NCI-H748 treated with DMSO at 0.1 percent for 48 hours (cell line): ENCODE measurements at regions not wholly inside any gene's neighbourhood (a gene's known extent, or its start where the extent isn't known, plus 50 kb on each side); places are given as distances from the start of the nearest gene placed in this dataset.

ENCODE experiments used
- DNase-seq: peaks from one replicate; lab custom pipeline; 2025; lab: John Stamatoyannopoulos, UW

DNA sequence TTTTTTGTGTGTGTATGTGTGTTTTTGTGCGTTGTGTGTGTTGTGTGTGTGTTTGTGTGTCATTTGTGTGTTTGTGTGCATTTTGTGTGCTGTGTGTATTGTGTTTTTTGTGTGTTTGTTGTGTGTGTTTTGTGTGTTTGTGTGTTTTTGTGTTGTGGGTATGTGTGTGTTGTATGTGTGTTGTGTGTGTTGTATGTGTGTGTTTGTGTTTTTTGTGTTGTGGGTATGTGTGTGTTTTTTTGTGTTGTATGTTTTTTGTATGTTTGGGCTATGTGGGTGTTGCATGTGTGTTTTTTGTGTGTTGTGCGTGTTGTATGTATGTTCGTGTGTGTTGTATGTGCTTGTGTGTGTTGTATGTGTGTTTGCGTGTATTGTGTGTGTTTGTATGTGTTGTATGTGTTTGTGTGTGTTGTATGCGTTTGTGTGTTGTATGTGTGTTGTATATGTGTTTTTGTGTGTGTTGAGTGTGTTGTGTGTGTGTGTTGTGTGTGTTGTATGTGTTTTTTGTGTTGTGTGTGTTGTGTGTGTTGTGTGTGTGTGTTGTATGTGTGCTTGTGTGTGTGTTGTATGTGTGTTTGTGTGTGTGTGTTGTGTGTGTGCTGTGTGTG is 275.3 kb downstream of the HRH4 start:
- DNase-seq, result no peak

DNA sequence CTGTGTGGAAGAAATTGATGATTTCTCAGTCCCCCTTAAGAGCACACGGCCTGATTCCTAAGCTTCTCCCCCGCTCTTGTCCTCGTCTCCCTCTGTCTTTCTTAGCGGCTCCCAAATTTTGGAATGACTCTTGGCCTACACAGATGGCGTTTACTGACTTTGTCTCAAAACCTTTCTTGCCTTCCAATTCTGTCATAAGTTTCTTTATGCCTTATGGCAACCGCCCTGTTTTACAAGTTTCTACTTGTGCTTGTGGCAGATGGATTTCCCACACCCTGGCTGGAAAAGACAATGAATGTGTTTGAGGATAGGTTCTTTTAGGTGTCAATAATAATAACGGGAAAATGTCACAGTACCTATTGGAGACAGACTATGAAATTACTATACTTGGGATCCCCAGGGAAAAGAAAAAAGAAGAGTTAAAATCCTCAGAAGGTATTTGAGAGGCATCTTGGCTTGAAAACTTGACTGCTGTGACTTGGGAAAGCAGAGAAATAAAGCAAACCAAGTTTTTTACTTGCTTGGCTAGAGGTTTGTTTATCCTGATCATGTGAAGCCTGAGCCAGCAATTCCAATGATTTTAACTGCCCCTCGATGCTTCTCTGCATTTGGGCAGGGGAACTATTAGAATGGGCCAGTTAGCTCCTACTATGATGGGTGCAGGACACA is 276.4 kb downstream of the HRH4 start:
- no peak for DNase-seq

DNA sequence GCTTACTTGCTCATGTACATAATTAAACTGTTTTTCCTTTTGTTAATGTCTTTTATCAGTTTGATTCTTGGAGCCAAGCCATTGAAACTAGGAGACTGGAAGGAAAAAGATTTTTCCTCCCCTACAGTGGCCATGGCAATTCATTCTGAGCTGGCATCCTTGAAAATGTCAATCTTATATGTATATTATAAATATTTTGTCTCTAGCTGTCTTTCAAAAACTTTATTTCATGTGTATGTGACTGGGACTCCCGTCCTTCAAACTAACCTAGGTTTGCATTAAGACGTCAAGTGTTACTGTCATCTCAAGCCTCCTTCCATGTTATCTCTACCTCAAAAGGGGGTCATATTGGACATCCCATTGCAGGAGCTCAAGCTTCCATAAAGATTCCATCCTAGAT is 280.4 kb downstream of the HRH4 start:
- no peak for DNase-seq

DNA sequence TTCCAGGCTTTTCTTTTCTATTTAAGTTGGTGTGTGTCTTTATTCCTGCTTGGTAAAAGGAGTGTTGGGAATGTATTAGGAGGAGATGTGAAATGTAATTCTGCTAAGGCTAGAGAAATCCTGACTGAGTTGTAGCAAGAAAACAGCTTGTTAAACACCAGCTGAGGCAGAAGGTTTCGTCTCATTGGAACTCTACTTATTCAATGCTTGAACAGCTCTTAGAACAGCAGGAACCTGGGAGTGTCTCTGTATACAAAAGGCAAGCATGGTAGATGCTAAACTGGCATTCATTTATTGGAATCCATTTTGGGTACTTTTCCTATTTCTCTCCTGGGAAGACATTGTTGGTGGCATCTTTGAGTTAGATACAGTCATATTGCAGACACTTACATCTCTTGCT is 280.9 kb downstream of the HRH4 start:
- DNase-seq, result no peak

DNA sequence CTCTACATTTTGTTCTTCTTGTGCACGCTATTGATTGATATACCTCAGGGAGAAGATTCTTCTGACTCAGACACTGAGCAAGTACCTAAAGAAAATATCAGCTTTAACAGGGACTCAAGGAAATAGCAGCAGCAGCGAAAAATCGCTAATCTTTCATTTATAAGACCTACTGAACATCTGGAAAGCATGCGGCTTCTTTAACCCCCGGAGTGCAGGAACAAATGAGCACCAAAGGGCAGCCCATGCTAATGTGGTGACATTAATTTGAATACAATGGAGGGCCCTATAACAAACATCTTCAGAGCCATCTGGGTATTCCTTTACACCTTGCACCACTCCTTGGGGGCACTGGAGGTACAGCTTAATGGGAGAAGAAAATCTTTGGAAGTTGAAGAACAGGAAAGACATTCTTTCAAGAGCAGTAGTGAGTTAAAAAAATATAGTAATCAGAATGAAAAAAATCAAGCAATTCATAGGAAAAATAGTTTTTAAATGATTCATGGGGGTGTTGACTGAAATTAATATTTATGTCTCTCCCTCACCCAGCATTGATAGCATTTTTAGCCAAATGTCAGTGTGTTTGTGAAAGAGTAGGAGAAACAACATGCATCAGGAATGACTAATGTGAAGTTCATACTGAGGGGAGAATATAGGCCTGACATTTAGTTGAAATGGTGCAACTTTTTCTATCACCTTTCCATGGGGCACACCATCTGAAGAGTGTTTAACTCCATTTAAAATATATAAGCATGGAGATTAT is 281.7 kb downstream of the HRH4 start:
- no peak for DNase-seq

DNA sequence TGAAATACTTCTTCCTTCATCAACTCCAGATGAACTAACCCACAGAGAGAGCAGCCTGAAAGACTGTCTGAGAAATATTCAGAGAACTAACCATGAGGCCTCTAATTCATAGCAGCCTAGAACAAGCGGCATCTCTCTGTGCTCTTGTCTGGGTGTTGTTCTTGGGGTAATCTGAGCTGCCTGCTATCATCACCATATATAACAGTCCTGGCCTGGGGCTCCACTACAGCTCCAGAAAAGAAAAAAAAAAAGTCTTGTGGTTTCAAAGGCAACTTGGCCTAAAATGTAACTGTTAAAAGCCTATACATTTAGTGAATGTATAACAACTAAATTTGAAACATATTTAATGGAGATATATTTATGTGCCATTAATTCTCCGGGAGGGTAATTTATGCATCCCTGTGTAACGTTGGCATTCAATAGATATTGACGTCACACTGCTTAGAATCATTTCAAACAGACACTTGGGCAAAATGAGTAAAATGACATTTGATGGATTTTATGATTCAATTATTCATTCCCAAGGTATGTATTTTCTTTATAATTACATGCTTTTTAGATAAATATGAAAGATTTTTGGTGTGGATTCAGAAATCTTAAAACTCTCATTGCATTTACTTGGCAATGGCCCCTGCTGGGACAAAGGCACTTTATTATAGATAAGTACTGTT is 294.3 kb downstream of the HRH4 start:
- DNase-seq, result no peak

DNA sequence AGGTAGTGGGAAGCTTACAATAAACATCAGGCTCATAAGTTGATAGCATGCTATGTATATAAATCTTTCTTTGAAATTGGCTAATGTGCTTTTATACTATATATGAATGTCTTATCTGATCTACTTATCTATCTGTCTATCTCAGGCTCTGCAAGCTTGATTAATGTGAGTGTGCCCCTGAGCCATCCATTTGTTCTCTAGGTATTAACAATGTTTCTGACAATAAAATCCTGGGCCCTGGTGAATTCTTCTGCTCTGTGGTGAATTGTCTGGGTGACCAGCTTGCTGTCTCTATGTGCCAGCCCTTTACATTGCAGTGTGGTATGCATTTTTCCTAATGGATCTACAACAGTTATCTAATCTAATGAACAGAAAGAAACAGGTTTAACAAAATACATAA is 295.9 kb downstream of the HRH4 start:
- no peak for DNase-seq

DNA sequence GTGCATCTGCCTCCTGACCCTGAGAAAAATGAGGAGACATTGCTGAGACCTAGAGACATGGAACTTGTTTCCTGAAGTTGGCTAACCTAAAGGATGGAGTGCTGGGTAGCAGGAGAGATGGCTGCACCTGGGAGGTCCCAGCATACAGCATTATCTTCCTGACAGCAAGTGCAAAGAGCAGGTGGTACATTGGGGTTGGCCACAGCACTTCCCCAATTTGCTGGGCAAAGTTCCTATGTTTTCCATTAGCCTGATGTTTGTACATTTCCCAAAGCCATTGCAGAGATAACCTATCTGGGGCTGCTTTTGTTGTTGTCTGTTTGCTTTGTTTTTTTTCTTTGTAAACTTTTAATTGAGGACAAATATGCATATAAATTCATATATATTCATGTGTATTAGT is 296.7 kb downstream of the HRH4 start:
- DNase-seq, result no peak

DNA sequence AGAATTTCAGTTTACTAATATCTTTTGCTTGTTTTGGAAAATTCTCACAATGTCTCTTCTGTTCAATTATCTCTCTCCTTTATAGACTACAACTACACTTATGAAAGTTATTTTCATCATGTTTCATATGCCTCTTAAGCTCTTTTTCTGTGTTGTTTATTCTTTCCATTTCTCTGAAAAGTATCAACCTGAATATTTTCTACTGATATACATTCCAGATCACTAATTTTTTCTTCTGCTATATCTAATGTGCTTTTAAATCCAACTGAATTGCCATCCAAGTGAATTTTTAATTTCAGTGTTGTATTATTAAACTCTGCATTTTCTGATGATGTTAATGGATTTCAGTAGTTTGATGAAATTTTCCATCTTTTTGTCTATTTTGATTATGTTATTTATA is 301.3 kb downstream of the HRH4 start:
- no peak for DNase-seq

DNA sequence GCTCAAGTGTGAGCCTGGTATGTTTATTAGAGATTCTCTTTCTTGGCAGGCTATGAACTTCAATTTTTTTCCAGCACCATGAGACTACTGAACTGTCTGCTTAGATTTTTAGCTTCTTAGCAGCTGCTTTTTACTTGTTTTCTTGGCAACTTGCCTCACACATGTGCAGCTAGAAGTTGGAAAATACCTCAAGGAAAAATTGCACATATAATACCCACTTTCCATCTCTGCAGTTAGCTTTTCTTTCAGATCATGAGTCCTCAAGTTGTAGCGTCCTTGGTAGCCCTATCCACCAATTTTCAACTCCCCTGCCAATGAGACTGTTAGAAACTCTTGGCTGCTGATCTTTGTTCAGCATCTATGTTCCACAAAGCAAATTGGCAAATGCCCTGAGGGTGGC is 302.1 kb downstream of the HRH4 start:
- DNase-seq, result no peak

DNA sequence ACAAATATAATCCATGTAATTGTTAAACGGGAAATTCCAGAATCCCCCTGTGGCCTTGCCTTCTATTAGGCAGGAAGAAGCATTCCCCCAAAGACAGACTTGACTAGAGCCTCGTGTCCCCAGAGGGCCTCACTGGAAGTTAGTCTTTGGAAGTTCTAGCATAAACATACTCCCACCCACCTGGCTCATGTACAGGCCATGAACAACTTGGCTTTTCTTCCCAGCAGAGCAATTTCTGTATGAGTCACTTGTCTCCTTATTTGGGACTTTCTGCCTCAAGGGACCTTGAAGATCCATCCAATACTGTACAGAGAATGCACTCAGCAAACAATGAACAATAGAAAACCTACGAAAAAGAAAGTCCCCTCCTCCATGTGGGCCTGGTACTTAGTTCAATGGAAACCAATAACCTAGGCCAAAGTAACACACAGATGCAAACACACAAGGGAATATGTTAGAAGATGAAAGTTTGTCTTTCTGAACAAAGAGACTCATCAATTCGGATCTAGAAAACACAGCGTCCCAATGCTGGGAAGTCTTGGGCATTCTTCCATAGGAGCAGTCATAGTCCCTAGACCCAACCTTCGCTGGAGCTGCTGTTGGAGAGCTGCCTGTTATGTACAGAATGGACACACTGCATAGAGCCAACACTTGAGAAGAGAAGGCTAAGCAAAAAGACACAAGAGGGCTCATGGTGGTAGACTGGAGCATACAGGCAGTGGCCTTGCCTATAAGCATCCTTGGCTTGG is 303.5 kb downstream of the HRH4 start:
- DNase-seq, result no peak

DNA sequence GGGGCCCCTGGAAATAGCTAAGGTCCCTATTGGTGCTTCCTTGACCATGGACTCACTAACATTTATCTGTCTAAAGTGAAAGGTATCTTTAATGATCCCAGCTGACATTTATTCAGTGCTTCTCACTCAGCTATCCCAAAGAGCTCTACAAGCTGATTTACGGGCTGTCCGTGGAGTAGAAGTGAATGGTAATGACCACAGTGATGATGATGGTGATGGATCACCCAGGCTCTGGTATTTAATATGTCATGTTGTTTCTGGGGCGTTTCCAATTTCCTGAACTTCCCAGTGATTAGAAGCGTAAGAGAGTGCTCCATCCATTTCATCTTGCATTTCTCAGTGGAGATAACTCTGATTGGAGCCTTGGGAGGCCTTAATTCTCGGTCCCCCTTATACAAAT is 304.3 kb downstream of the HRH4 start:
- DNase-seq, result no peak

DNA sequence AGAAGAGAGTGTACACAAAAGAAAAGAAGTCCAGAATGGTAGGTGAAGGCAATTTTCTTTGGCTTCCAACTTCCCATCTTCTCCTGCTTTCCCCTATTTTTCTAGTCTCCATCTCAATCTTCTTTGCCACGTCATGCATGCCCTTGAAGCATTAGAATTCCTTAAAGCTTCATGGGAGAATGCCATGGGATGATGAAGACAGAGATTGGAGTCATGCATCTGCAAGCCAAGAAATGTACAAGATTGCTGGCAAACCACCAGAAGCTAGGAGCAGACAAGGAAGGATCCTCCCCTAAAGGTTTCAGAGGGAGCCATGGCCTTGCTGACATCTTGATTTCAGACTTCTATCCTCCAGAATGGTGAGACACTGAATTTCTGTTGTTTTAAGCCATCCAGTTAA is 305.9 kb downstream of the HRH4 start:
- DNase-seq, result no peak

DNA sequence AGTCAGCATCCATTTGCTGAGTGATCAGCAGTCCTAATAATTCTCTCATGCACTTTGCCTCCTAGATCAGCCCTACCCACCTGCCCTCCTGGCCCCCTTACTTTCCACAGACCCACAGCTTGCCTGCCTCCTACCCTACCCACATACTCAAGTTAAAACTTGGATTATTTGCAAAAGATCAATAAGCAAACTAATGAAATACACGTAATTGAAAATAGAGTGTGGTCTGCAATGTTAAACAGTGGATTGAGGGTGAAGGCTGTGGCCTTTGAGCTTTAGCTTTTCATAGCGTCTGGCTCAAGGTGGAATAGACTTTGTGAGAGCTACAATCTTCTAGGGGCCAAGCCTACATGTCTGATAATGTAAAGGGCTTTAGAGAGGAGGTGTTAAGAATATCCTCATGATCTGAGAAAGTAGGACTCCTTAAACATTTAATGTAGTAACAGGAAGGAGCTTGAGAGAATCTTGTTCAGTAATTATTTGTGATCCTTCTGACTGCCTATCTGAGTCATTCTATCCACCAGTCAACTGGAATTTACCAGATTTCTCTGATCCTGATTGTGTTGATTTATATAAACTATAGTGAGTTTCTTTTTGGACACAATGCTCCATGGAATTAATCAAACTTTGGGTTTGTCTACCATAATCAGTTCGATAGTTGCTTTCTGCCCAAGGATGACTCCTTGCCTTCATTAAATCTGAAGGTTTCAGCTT is 310.0 kb downstream of the HRH4 start:
- DNase-seq, result no peak

DNA sequence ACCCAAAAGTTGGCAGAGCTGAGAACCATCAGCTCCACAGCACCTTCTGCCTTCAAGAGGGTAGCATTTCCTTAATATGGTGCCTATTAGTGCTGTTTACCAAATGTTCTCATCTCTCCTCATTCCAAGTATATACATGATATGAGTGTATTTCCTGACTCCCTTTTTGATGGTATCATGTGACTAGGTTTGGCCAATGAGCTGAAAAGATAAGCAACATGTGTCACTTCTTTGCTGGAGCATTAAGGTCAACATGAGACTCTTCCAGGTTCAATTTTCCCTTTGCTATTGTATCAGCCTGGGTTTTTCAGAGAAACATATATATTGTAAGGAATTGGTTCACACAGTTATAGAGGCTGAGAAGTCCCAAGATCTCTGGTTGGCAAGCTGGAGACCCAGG is 310.9 kb downstream of the HRH4 start:
- DNase-seq, result no peak

DNA sequence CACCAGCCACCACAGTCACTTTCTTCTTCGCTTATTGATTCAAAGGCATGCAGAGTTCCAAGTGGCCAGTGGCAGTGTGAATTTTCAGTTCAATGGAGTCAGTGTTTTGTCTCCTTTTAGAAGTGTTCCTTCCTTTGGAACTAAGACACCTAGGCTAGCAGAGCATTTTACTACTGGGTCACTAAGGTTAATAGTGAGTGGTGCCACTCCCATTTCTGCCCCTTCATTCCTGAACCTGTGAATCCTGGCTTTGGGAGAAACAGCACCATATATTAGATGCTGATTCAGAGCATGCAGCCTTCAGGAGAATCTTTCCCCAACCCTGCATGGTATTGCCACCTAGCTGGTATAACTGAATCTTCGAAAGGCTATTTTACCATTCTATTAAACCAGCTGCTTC is 312.7 kb downstream of the HRH4 start:
- no peak for DNase-seq

DNA sequence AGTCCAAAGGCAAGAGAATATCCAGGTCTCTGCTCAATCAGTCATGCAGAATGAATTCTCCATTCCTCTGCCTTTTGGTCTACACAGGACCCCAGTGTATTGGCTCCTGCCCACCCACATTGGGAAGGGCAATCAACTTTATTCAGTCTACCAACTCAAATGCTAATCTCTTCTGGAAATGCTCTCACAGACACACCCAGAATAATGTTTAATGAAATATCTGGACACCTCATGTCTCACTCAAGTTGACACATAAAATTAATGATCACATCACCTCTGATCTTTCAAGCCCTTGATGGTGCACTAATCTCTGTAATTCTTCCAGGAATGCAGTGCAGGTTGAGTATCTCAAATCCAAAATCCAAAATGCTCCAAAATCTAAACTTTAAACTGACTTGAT is 315.6 kb downstream of the HRH4 start:
- no peak for DNase-seq

DNA sequence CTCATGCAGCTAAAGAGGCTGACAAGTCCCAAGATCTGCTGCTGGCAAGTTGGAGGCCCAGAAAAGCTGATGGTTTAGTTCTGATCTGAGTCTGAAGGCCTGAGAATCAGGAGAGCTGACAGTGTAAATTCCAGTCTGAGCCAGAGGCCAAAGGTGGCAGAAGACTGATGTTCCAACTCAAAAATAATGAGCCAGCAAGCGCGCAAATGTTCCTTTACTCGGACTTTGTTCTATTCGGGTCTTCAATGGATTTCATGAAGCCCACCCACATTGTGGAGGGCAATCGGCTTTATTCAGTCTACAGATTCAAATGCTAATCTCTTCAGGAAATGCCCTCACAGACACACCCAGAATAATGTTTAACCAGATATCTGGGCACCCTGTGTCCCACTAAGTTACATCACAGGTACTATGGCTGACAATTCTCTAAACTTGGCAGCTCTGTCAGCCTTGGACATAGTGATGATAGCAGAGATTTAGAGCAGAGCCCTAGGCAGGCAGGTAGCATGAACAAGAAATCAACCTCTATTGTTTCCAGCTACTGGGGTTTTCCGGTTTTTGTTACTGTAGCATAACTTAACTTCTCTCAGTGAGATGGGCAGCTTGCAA is 318.5 kb downstream of the HRH4 start:
- DNase-seq, result no peak

DNA sequence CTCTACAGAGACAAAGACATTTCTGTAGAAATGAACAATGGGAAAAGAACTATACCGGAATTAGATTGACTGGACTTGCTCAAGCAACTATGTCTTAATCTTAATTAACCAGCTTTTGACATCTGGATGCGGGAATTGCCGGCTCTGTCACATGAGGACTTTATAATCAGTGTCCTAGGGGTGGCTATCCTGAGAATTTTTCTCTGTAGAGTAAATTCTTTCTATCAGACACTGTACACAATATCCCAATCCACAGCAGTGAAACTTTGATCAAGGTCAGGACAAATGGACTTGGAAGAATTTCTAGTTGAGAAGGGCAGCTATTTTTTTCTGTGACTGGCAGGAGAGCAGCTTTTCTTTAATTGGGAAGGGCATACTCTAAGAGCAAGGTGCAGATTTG is 322.1 kb downstream of the HRH4 start:
- DNase-seq, result no peak

DNA sequence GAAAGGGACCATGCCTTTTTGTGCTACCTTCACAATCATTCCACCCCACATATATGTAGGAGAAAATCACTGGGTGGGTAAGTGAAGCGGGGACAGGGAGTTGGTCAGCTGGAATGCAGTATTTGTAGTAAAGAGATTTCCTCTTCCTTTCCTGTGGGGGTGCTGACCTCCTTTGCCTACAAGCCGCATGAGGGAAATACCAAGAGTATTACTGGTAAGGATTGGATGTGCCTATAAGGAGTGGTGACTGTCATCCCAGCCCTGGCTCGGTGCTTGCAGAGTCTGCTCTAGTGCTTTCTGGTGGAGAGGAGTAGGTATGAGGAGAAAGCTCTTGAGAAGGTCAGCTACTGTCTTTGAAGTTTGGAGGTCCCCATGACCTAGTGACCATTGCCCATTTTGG is 324.6 kb downstream of the HRH4 start:
- no peak for DNase-seq

DNA sequence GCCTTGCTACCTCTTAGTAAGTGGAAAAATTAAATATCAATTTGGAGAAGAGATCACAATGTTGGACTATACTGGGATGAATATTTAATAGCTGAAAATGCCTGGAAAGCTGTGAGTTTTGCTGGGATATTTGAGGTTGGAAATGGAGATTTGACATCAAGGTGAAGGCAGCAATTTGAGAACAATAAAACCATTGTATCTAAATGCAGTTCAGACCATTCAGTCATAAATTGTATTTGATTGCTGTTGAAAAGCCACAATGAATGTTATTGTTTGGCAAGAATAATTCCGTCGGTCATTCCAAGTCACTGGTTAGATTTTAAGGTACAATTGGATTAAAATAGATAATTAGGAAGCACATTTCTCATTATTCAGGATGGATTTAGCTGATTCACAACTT is 325.6 kb downstream of the HRH4 start:
- DNase-seq, result peak; percentile 12
